ENCODE measurements at regions not wholly inside any gene's neighbourhood (a gene's known extent, or its start where the extent isn't known, plus 50 kb on each side); places are given as distances from the start of the nearest gene placed in this dataset.

DNA sequence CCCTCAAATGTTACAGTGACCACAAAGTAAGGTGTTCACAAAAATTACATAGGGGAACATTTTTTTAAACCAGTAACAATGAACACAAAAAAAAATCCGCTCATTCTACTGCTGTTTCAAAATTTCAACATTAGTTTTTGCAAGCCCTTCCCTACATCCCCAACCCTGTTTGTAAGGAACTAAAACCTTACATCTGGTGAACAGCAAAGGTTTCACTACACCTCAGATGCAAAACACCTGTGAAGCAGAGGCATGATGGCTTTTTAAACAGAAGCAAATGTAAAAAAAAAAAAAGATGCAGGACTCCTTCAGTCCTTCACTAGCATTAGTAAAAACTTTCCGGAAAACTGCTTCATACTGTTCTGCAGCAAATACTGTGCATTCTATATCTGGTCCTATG, 50.0 kb upstream of the API5 start:
- H3K4me3 ChIP-seq (ENCODE audit: low read depth, low read length): no peak overlapping the region
- no peak for DNase-seq (ENCODE audit: low read depth)
- TF ChIP-seq CTCF (IDR thresholded peaks at IDR 0.05; ENCODE audit: control insufficient read depth, extremely low read depth, insufficient read depth): no peak
